T-helper 22 cell (primary cell): ENCODE measurements at regions not wholly inside any gene's neighbourhood (a gene's known extent, or its start where the extent isn't known, plus 50 kb on each side); places are given as distances from the start of the nearest gene placed in this dataset.

Experiments
- DNase-seq: peaks from one replicate; pipeline ENCODE4 v3.0.0-alpha.2; 2020; ENCODE audit warnings: low read depth

DNA sequence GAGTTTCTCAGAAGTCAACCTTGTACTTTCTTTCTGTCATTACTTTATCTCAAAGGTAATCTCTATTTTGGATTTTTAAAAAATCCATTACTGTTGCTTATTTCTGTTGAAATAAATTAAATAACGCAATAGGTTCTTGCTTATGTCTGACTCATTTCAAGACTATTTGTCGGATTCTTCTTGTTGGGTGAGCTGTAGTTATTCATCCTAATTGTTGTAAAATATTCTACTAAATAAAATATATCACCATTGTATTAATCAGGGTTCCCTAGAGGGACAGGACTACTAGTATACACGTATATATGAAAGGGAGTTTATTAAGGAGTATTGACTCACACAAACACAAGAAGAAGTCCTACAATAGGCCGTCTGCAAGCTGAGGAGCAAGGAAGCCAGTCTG lies 403.9 kb upstream of the CYRIA start:
- DNase-seq: no peak

DNA sequence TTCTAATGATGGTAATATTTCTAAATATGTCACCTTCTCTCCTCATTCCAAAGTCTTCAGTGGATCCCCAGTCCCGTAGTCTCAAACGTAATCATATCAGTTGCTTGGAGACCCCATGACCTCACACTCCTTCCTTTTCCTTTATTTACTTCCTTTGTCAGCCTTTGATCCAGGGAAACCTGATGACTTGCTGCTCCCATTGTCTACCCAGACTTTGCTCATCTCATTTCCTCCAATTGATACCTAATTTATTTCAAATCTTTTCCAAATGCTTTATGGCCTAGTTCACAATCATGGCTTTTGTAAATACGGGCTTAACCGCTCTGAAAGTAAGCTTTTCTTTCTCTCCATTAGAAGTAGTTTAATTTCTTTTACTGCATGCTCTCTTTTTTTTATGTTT lies 402.4 kb upstream of the CYRIA start:
- no peak for DNase-seq

DNA sequence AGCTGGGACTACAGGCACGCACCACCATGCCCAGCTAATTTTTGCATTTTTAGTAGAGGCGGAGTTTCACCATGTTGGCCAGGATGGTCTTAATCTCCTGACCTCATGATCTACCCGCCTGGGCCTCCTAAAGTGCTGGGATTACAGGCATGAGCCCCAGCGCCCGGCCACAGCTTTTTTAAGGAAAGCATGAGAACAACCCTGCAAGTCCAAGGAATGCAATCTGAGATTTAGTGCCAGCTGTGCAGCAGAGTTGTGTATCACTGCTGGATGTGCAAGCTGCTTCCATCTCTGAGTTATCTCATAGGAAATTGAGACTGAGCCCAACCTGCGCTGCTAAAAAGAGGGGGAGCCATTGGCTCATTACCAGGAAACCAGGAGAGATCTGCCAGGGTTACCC lies 399.9 kb upstream of the CYRIA start:
- no peak for DNase-seq

DNA sequence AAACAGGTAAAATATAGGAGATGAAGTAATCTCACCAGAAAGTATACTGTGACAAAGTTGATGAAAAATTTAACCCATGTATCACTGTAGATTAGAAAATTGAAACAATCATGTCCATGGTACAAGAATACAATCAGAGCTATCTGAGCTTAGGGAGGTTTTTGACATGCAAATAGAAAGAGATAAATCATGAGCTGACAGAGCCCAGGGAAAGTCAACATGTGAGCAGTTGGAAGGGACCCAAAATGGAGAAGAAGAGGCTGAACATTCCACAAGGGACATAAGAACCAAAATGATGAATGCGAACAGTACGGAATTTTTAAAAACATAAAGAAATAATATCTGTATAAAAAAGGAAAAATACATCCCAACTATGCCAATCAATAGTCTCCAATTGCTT lies 395.4 kb upstream of the CYRIA start:
- no peak for DNase-seq

DNA sequence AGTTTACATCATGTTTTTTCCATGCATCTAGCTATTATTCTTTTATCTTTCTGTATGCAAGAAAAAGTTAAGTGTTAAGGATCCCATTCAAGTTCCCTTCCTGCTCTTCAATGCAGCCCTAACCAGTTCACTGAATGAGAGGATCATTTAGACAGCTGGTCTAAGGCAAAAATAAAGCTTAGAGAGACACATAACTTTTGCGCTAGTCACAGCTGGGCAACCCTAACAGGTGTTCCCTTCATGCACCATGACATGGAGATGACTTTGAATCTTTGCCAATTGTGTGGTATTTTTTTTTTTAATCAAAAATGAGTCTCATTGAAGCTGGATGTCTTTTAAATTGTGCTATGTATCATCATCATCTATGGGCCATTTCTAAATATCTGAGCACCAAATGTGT lies 393.8 kb upstream of the CYRIA start:
- DNase-seq: no peak

DNA sequence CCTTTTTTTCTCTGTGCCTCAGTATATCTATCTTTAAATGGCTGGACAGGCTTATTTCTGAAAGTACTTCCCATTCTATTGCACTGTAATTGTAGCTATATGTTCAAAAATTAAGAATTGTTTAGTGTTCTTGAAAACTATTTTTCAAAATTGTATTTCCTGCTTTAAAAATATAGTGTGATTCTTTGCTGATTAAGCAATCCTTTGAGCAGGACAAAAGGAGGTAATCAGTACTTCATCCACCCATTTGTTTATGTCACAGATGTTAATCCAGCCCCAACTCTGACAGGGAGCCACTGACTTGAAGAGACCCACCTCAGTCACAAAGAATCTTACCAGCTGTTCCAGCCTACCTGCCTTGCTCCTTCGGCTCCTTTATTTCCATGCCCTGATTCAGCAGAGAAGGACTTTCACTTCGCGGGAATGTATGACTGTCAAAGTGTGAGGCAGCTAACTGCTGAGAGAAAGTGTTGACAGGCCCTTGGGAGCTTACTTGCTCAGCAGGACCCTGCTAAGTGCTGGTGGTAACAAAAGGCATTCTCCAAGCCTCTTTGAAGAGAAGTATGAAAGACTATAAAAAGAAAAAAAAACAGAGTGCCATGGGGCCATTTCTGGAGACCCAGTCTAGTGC lies 393.3 kb upstream of the CYRIA start:
- DNase-seq: no peak

DNA sequence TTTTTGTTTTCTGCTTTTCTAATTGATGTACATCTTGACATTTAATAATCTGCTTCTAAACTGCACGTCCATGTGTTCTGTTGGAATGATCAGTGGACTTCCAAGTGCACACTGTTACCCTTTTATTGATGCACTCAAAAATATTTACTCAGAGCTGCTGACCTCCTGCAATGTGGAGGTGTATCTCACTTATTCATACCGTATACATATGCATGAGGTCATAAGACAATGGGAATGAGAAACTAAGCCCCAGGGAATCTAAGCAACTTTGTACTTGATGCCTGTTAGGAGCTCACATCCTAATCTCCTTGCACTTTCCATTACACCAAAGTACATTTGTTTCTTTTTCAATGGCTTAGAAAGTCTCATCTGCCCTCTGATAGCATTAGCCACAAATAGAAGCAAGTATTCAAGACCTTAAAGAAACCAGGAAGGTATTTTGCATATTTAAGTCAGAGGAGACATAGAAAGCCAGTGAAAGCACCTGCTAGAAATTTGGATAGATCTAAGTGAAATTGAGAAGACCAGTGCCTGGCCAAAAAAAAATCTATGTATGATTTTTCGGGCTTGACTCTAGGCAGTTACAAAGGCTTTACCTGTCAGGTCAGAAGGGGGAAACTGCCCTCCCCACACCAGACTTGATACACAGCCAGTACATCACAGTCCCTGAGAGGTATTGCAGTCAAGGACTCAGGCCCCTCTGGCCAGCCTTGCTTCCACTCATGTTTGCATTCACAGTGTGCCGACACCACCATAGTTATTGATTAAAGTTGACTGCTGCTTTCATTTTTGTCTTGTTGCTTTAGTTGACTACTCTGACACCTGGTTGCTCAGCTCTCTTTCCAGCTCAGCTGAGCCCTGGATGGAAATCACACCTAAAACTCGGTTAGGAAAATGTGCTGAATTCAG lies 391.7 kb upstream of the CYRIA start:
- DNase-seq: no peak

- DNase-seq: no peak
Measured at GRCh38 chr2:17056236-17056635, 390.6 kb upstream of the CYRIA start.

DNA sequence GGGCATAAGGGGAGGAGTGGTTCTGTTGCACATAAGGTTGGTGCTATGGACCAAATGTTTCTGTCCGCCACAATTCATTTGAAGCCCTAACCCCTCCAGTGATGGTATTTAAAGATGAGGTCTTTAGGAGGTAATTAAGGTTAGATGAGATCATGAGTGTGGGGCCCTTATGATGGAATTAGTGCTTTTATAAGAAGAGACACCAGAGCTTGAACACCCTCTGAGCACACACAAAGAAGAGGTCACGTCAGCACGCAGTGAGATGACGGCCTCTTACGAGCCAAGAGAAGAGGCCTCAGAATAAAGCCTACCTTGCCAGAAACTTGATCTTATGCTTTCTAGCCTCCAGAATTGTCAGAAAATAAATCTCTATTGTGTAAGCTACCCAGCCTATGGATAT lies 386.4 kb upstream of the CYRIA start:
- no peak for DNase-seq

GRCh38 chr2:17051538-17051937 lies 385.9 kb upstream of the CYRIA start:
- DNase-seq: no peak

DNA sequence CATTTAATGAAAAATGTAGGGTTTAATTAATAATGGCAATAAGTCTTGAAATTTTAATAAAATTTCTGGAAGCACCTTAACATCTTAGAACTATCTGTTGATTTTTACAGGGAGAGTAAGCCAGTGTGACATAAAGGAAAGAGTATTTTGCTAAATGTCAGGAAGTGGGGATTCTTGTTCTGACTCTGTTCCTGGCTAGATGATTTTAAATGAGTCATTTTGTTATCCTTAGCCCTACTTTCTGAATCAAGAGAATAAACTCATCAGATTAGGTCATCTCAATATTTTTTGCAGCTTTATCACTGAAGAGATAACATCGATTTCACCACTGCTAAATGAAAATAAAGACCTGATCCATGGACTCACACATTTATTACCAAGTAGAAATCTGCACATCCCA lies 377.5 kb upstream of the CYRIA start:
- no peak for DNase-seq

GRCh38 chr2:17036361-17036760 lies 370.7 kb upstream of the CYRIA start:
- DNase-seq: no peak

- DNase-seq: no peak
Measured at GRCh38 chr2:17035010-17035409, 369.4 kb upstream of the CYRIA start.

DNA sequence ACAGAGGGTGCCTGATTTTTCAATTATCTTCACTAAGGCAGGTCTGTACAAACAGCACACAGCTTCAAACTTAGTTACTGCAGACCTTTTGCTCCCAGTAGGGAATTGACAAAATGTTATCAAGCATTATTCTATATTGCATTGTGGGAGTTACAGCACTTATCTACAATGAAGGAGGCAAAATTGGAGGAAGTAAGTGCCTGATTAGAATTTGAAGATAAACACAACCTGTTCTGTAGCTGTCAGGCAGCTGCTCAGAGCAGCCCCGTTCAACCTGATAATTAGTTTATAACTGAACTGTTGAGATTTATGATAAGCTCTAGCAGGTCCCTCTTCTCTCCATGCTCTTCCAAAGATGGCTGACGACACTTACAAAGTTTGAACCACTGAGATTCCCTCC lies 364.4 kb upstream of the CYRIA start:
- no peak for DNase-seq

DNA sequence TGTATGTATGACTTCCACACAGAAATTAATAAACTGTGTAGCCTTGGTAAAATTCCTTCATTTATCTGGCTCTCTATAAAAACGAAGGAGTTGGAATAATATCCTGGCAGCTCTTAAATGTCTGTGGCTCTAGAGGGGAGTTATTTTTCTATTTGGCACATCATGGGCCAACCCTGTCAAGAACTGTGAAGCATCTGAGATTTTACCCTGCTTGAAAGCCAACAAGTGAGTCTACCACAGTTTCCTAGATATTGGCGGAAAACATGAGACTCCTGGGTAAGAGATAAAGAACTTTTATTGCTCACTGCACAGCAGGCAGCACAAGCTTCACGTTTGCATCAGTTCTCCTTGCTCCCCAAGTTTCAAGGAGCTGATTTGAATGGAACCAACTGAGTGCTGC lies 346.7 kb upstream of the CYRIA start:
- DNase-seq: no peak

- no peak for DNase-seq
Measured at GRCh38 chr2:17010104-17010503, 344.5 kb upstream of the CYRIA start.

GRCh38 chr2:17000184-17000482 lies 334.5 kb upstream of the CYRIA start:
- no peak for DNase-seq

DNA sequence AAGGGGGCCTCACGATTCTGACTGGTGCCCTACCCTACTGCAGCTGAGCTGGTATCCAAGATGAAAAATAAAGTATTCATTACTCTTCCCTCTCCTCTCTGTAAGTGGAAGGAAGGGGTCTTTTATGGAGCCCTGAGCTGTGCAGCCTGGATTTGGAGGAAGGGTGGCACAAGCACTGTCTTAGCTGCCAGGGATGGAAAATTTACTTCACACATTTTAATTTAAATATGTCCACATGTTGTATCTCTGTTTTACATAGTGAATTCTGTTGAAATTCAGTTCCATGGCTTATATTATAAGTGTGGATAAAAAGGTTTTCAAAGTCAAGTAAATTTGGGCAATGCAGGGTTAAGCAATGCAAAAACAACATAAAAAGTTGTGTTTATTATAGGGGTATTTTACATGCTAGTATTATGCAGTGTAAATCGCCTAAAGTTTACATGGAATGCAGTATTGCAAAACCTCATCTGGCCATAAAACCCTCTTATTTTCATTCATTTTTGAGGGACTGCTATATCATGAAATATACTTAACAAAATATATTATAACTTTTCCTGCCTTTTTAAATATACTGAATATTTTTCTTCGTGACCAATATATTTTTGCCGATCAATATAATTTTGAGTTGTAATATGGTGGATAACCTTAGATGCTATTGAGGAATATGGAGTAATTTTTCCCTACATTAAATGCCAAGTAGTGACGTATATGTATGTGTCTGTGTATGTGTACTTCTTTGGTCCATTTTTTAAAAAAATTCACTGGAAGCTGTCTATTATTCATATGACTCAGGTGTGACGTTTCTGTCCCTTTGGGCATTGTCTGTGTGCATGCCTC lies 333.9 kb upstream of the CYRIA start:
- DNase-seq: no peak

GRCh38 chr2:16978301-16978700 lies 312.7 kb upstream of the CYRIA start:
- DNase-seq: no peak

GRCh38 chr2:16974688-16975087 lies 309.1 kb upstream of the CYRIA start:
- no peak for DNase-seq

GRCh38 chr2:16973586-16974286 lies 308.1 kb upstream of the CYRIA start:
- DNase-seq: no peak

GRCh38 chr2:16972276-16972675 lies 306.6 kb upstream of the CYRIA start:
- no peak for DNase-seq
